VCaP (cell line): ENCODE measurements at regions not wholly inside any gene's neighbourhood (a gene's known extent, or its start where the extent isn't known, plus 50 kb on each side); places are given as distances from the start of the nearest gene placed in this dataset.
A peak's percentile ranks its signal among the peaks of the same experiment; 100 is the strongest.

Experiments used
- H3K27ac ChIP-seq: fragments of 450-650 bp; 2 replicates; pipeline ENCODE4 v1.5.1; 2017
- TF ChIP-seq, protein P1 (sequence below): fragments of 450-650 bp; conservative IDR thresholded peaks from 2 replicates; pipeline ENCODE4 v1.5.1; 2017; ENCODE audit warnings: mild to moderate bottlenecking, moderate library complexity

DNA sequence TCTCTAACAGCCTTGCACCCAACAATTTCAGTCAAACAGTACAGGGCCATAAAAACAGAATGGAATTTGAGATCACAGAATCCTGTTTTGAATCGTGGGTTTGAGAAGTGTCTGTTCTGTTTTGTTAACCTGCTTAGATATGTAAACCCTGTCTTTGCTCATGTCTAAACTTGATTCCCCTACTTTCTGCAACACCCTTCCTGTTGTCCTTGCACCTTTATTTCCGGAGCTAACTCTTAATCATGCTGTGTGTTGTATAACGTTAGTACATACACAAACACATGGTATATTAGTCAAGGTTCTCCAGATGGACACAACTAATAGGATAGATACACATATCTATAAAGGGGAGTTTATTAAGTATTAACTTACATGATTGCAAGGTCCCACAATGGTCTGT is 2229.2 kb upstream of the C9orf72 start:
- TF ChIP-seq, protein P1, sequence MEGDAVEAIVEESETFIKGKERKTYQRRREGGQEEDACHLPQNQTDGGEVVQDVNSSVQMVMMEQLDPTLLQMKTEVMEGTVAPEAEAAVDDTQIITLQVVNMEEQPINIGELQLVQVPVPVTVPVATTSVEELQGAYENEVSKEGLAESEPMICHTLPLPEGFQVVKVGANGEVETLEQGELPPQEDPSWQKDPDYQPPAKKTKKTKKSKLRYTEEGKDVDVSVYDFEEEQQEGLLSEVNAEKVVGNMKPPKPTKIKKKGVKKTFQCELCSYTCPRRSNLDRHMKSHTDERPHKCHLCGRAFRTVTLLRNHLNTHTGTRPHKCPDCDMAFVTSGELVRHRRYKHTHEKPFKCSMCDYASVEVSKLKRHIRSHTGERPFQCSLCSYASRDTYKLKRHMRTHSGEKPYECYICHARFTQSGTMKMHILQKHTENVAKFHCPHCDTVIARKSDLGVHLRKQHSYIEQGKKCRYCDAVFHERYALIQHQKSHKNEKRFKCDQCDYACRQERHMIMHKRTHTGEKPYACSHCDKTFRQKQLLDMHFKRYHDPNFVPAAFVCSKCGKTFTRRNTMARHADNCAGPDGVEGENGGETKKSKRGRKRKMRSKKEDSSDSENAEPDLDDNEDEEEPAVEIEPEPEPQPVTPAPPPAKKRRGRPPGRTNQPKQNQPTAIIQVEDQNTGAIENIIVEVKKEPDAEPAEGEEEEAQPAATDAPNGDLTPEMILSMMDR: no peak
- no peak overlapping the region for H3K27ac ChIP-seq

DNA sequence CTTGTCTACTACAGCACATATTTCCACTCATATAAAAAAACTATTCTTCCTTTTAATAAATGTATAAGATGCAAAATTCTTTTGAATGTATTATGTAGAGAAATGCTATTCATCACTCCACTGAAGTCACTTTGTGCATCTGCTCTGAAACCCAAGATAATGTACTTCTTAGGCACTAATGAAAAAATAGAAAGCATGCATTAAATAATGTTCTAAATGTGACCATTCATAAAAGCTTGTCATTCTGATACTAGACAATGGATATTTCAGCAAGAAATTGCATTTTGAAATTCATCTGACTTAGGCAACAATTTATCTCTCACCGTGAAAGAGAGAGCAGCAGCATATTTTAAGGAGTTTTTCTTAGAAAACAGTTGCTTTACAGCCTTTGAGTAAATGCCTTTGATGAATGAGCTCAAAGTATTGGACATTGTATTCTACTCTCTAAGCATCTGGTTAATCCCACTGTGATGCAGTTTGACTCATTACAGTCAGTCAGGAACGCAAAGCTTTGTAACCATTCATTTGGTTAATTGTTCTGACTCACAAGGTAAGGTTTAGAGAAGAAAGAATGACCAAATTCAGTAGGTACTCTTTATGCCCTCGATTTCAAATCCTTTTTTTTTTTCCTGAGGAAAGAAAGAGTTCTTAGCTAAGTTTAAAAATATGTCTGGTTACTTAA is 2233.8 kb upstream of the C9orf72 start:
- H3K27ac ChIP-seq: no peak overlapping the region
- TF ChIP-seq, protein P1: no peak

DNA sequence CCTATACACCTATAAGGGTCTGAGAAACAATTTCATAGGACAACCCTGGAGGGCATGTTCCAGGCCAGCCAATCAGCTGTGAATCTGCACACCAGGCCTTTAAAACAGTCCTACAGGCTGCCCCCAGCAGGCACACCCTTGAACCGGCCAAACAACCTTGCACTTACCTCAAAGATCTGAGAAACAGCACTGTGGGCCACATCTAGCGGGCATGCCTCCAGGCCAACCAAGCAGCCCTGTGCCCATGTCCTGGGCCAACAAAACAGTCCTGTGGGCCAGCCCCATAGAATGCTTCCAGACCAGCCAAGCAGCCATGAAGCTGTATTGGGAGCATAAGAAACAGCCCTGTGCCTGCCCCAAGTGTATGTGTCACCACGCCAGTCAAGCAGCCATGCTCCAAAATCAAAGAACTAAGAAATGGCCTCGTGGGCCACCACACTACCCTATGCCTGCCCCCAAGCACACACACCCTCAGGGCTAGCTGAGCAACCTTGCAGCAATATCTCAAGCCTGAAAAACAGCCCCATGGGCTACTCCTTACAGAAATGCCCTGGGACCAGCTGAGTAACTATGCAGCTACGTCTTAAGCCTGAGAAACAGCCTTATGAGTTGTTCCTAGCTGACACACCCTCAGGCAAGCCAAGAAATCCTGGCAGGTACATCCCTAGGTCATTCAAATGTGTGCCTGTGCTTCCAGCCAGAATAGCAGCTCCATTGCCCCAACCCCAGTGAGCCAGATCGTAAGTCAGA is 2243.8 kb upstream of the C9orf72 start:
- TF ChIP-seq, protein P1: no peak
- H3K27ac ChIP-seq: no peak overlapping the region

DNA sequence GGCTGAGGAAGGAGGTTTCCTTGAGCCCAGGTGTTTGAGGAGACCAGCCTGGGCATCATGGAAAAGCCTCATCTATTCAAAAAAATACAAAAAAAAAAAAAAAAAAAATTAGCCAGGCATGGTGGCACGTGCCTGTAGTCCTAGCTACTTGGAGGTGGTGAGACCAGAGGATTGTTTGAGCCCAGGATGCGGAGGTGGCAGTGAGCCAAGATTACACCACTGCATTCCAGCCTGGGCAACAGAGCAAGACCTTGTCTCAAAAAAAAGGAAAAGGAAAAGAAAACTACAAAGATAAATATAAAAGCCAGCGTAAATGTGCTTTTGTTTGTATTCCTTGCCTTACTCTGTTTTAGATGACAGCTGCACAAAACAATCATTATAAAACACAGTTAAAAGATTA is 2249.2 kb upstream of the C9orf72 start:
- H3K27ac ChIP-seq: no peak overlapping the region
- TF ChIP-seq, protein P1: no peak

DNA sequence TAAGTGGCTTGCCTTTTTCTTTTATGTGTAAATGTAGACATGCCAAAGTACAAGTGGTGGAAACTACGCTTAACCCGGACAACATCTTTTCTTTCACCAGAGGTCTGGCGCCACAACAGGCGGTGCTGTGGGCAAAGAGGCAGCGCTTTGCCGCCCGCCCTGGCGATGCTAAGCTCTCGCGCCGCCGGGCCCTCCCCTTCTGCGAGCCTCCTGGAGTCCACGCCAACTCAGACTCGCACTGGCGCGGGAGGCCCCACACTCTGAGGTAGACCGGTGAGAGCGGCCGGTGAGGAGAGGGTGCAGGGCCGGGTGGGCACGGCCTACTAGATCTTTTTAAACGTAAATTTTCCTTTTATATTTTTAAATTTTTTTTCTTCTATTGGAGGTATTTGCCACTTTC is 2253.1 kb upstream of the C9orf72 start:
- TF ChIP-seq, protein P1: no peak
- H3K27ac ChIP-seq: no peak overlapping the region

DNA sequence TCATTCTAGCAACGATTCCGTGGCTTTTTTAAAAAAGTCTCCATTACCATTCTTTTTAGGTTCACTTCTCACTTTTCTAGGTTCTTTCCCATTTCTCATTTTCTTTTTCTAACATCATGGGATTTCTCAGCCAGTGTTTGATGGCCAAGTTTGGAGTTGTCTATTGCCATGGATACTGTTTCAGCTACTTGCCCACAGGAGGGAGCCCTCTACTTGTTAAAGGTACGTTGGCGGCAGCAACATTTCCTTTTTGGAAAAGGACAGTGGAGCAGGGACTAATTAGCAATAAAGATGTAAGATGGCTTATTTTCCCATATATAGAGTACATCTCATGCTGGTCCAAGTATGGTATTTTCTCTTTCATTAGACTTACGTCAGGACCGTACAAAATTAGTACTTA is 2257.5 kb upstream of the C9orf72 start:
- no peak overlapping the region for H3K27ac ChIP-seq
- TF ChIP-seq, protein P1: peak; percentile 85

DNA sequence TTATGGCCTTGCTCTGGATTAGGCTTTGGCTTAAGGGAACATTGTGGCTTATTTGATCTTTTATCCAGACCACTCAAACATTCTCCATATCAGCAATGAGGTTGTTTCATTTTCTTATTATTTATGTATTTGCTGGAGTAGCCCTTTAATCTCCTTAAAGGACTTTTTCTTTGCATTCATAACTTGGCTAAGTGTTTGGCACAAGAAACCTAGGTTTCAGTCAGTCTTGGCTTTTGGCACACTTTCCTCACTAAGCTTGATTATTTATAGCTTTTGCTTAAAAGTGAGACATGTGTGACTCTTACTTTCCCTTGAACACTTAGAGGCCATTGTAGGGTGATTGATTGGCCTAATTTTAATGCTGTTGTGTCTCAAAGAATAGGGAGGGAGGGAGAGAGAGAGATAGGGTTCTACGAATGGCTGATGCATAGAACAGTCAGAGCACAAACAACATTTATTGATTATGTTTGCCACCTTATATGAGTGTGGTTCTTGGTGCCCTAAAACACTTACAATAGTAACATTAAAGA is 2265.3 kb upstream of the C9orf72 start:
- TF ChIP-seq, protein P1: no peak

More for the DNA sequence above, 2265.3 kb upstream of the C9orf72 start:
- no peak overlapping the region for H3K27ac ChIP-seq
